ENCODE measurements at regions not wholly inside any gene's neighbourhood (a gene's known extent, or its start where the extent isn't known, plus 50 kb on each side); places are given as distances from the start of the nearest gene placed in this dataset.

- no peaks in the 10 kb centered on the region for H3K9me3 Mint-ChIP-seq
- ATAC-seq (ENCODE audit: low read depth in 2 of 2) (no peak), DNase-seq (no peak)
- H3K27me3 Mint-ChIP-seq: peaks cover 0 to 6% (median 0%) of the 10 kb centered on the region in 3 donors
- H3K36me3 Mint-ChIP-seq: no peaks in the 10 kb centered on the region
- peaks cover 5 to 20% (median 20%) of the 10 kb centered on the region in 3 donors for H3K4me1 Mint-ChIP-seq
- no peak overlapping the region for H3K4me3 Mint-ChIP-seq
- no peak overlapping the region for H3K27ac Mint-ChIP-seq
These were observed 296.7 kb downstream of the CSNK1G3 start for GRCh38 chr5:123808461-123809380.

- no peak for ATAC-seq (ENCODE audit: low read depth in 2 of 2)
- Mint-ChIP-seq H3K4me1 (peaks cover 5 to 18% (median 14%) of the 10 kb centered on the region in 3 donors), H3K4me3 (no peak overlapping the region), H3K36me3 (no peaks in the 10 kb centered on the region), H3K27me3 (no peaks in the 10 kb centered on the region), H3K9me3 (no peaks in the 10 kb centered on the region), H3K27ac (no peak overlapping the region)
- DNase-seq: no peak
These were observed 295.4 kb downstream of the CSNK1G3 start for GRCh38 chr5:123807177-123807945.

GRCh38 chr5:123806644-123807043 is 294.7 kb downstream of the CSNK1G3 start:
- ATAC-seq (ENCODE audit: low read depth in 2 of 2) (no peak), DNase-seq (no peak)
- Mint-ChIP-seq H3K36me3 (no peaks in the 10 kb centered on the region), H3K4me1 (peaks cover 5 to 18% (median 14%) of the 10 kb centered on the region in 3 donors), H3K4me3 (no peak overlapping the region), H3K27ac (no peak overlapping the region), H3K27me3 (no peaks in the 10 kb centered on the region), H3K9me3 (no peaks in the 10 kb centered on the region)

GRCh38 chr5:123805300-123805699 is 293.3 kb downstream of the CSNK1G3 start:
- no peaks in the 10 kb centered on the region for H3K36me3 Mint-ChIP-seq
- DNase-seq (no peak), ATAC-seq (ENCODE audit: low read depth in 2 of 2) (no peak)
- peaks cover 5 to 11% (median 11%) of the 10 kb centered on the region in 3 donors for H3K4me1 Mint-ChIP-seq
- no peak overlapping the region for H3K4me3 Mint-ChIP-seq
- H3K9me3 Mint-ChIP-seq: no peaks in the 10 kb centered on the region
- no peak overlapping the region for H3K27ac Mint-ChIP-seq
- no peaks in the 10 kb centered on the region for H3K27me3 Mint-ChIP-seq

GRCh38 chr5:123803359-123803758 is 291.4 kb downstream of the CSNK1G3 start:
- H3K27me3 Mint-ChIP-seq: no peaks in the 10 kb centered on the region
- no peaks in the 10 kb centered on the region for H3K4me1 Mint-ChIP-seq
- H3K4me3 Mint-ChIP-seq: no peak overlapping the region
- no peaks in the 10 kb centered on the region for H3K36me3 Mint-ChIP-seq
- ATAC-seq (ENCODE audit: low read depth in 2 of 2) (no peak), DNase-seq (no peak)
- no peak overlapping the region for H3K27ac Mint-ChIP-seq
- no peaks in the 10 kb centered on the region for H3K9me3 Mint-ChIP-seq

- Mint-ChIP-seq H3K27ac (no peak overlapping the region), H3K4me3 (no peak overlapping the region), H3K27me3 (no peaks in the 10 kb centered on the region), H3K4me1 (no peaks in the 10 kb centered on the region), H3K36me3 (no peaks in the 10 kb centered on the region), H3K9me3 (no peaks in the 10 kb centered on the region)
- DNase-seq (no peak), ATAC-seq (ENCODE audit: low read depth in 2 of 2) (no peak)
These were observed 290.4 kb downstream of the CSNK1G3 start for GRCh38 chr5:123802298-123802951.

- no peak for DNase-seq
- no peak for ATAC-seq (ENCODE audit: low read depth in 2 of 2)
- H3K27me3 Mint-ChIP-seq: no peaks in the 10 kb centered on the region
- H3K27ac Mint-ChIP-seq: no peak overlapping the region
- no peak overlapping the region for H3K4me3 Mint-ChIP-seq
- no peaks in the 10 kb centered on the region for H3K4me1 Mint-ChIP-seq
- peaks cover 0 to 3% (median 0%) of the 10 kb centered on the region in 7 donors for H3K9me3 Mint-ChIP-seq
- peaks cover 0 to 6% of the 10 kb centered on the region in 2 donors for H3K36me3 Mint-ChIP-seq
These were observed 288.7 kb downstream of the CSNK1G3 start for GRCh38 chr5:123800640-123801039.

- H3K4me3 Mint-ChIP-seq: no peak overlapping the region
- H3K27me3 Mint-ChIP-seq: peaks cover 0 to 8% (median 0%) of the 10 kb centered on the region in 3 donors
- DNase-seq (no peak), ATAC-seq (ENCODE audit: low read depth in 2 of 2) (no peak)
- H3K4me1 Mint-ChIP-seq: no peaks in the 10 kb centered on the region
- no peak overlapping the region for H3K27ac Mint-ChIP-seq
- peaks cover 0 to 8% of the 10 kb centered on the region in 2 donors for H3K36me3 Mint-ChIP-seq
- peaks cover 0 to 6% (median 2%) of the 10 kb centered on the region in 7 donors for H3K9me3 Mint-ChIP-seq
These were observed 283.7 kb downstream of the CSNK1G3 start for GRCh38 chr5:123795688-123796087.

- ATAC-seq (ENCODE audit: low read depth in 2 of 2) (no peak), DNase-seq (no peak)
- Mint-ChIP-seq H3K4me3 (no peak overlapping the region), H3K27me3 (peaks cover 0 to 9% (median 8%) of the 10 kb centered on the region in 3 donors), H3K27ac (no peak overlapping the region), H3K36me3 (peaks cover 6 to 8% of the 10 kb centered on the region in 2 donors), H3K9me3 (peaks cover 7 to 22% (median 14%) of the 10 kb centered on the region in 7 donors), H3K4me1 (peaks cover 2 to 9% (median 9%) of the 10 kb centered on the region in 3 donors)
These were observed 278.2 kb downstream of the CSNK1G3 start for GRCh38 chr5:123790226-123790625.

GRCh38 chr5:123787635-123788034 is 275.7 kb downstream of the CSNK1G3 start:
- DNase-seq (no peak), ATAC-seq (ENCODE audit: low read depth in 2 of 2) (no peak)
- peaks cover 0 to 9% (median 0%) of the 10 kb centered on the region in 3 donors for H3K27me3 Mint-ChIP-seq

GRCh38 chr5:123787136-123787535 is 275.2 kb downstream of the CSNK1G3 start:
- H3K4me1 Mint-ChIP-seq: peaks cover 2 to 9% (median 9%) of the 10 kb centered on the region in 3 donors
- H3K4me3 Mint-ChIP-seq: no peak overlapping the region

More at GRCh38 chr5:123787635-123788034, 275.7 kb downstream of the CSNK1G3 start:
- no peak overlapping the region for H3K27ac Mint-ChIP-seq
- H3K36me3 Mint-ChIP-seq: peaks cover 6 to 8% of the 10 kb centered on the region in 2 donors
- peaks cover 7 to 22% (median 12%) of the 10 kb centered on the region in 7 donors for H3K9me3 Mint-ChIP-seq
- H3K4me1 Mint-ChIP-seq: peaks cover 2 to 9% (median 9%) of the 10 kb centered on the region in 3 donors
- no peak overlapping the region for H3K4me3 Mint-ChIP-seq

GRCh38 chr5:123786411-123786810 is 274.4 kb downstream of the CSNK1G3 start:
- peak; percentile 2 for DNase-seq
- ATAC-seq (ENCODE audit: low read depth in 2 of 2): peak; percentile 49 to 78
- Mint-ChIP-seq H3K27me3 (peaks cover 0 to 9% (median 0%) of the 10 kb centered on the region in 3 donors), H3K9me3 (peaks cover 7 to 22% (median 12%) of the 10 kb centered on the region in 7 donors), H3K4me1 (peaks cover 2 to 9% (median 9%) of the 10 kb centered on the region in 3 donors), H3K27ac (no peak overlapping the region), H3K36me3 (peaks cover 6 to 8% of the 10 kb centered on the region in 2 donors), H3K4me3 (no peak overlapping the region)

More at GRCh38 chr5:123787136-123787535, 275.2 kb downstream of the CSNK1G3 start:
- DNase-seq (no peak), ATAC-seq (ENCODE audit: low read depth in 2 of 2) (no peak)
- peaks cover 6 to 8% of the 10 kb centered on the region in 2 donors for H3K36me3 Mint-ChIP-seq
- H3K27me3 Mint-ChIP-seq: peaks cover 0 to 9% (median 0%) of the 10 kb centered on the region in 3 donors
- H3K27ac Mint-ChIP-seq: no peak overlapping the region
- peaks cover 7 to 22% (median 12%) of the 10 kb centered on the region in 7 donors for H3K9me3 Mint-ChIP-seq

Data from naive B cell (primary cell).